ENCODE measurements at regions not wholly inside any gene's neighbourhood (a gene's known extent, or its start where the extent isn't known, plus 50 kb on each side); places are given as distances from the start of the nearest gene placed in this dataset.

DNA sequence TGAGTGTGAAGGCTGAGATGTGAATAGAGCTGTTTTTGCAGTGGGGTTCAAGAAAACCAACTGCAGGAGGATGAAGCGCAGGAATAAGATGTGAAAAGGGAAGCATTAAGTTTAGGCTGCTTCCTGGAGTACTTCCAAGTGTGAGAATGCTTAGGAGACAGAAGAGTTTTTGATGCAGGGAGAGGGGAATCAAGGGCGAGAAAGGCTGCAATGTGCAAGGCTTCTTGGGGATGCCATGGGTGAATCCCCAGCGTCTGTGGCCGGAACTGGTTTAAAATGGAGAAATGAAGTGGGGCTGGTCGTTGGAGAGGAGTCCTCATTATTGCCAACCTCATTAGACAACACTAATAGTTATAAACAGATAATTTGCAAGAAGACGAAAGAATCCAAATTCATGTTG lies 764.9 kb downstream of the LIG4 start:
- Histone ChIP-seq H3K4me1 (ENCODE audit: control insufficient read depth, insufficient read depth, low read depth, low read length) (peaks cover 15% of the 10 kb centered on the region), H3K27me3 (ENCODE audit: control insufficient read depth in 1 of 2, insufficient read depth in 1 of 2, low read length in 2 of 2) (no peaks in the 10 kb centered on the region), H2AK5ac (ENCODE audit: low read length, severe bottlenecking) (peak overlapping the region; percentile 89), H3K27ac (ENCODE audit: low read length, poor library complexity, severe bottlenecking) (peak overlapping the region; percentile 99), H3K9ac (ENCODE audit: low read length) (no peak overlapping the region), H3K4me2 (ENCODE audit: low read length, poor library complexity, severe bottlenecking) (peak overlapping the region; percentile 29), H3K4me3 (ENCODE audit: insufficient read depth in 1 of 2, low read depth in 1 of 2, low read length in 2 of 2) (no peak overlapping the region), H4K8ac (ENCODE audit: low read length) (peak overlapping the region; percentile 86), H3K18ac (ENCODE audit: low read depth in 1 of 2, low read length in 2 of 2) (peak overlapping the region; percentile 90 to 97), H3K36me3 (ENCODE audit: control insufficient read depth in 1 of 2, insufficient read depth in 2 of 2, low read depth in 1 of 2, low read length in 2 of 2) (no peaks in the 10 kb centered on the region), H3K4ac (ENCODE audit: low read depth in 1 of 2, low read length in 2 of 2) (peak overlapping the region; percentile 85 to 97), H3K9me3 (ENCODE audit: control insufficient read depth, low read length) (peaks cover 17% of the 10 kb centered on the region), H2BK15ac (ENCODE audit: low read depth, poor library complexity, severe bottlenecking) (no peak overlapping the region), H2BK12ac (ENCODE audit: low read length in 2 of 2) (peak overlapping the region; percentile 92 to 93), H3K14ac (ENCODE audit: low read length in 2 of 2) (peak overlapping the region in 1 of 2 experiments; percentile 13), H2BK120ac (ENCODE audit: low read depth, low read length) (peak overlapping the region; percentile 98), H3K23ac (ENCODE audit: low read length in 2 of 2) (no peak overlapping the region), H2BK5ac (ENCODE audit: low read depth, low read length, poor library complexity, severe bottlenecking) (peak overlapping the region; percentile 98), H4K91ac (ENCODE audit: low read length) (peak overlapping the region; percentile 93), H2AFZ (ENCODE audit: low read depth, low read length) (no peak overlapping the region), H3K79me1 (replicated peaks; ENCODE audit: low read length, poor library complexity, severe bottlenecking) (peaks cover 17% of the 10 kb centered on the region)
- 70% methylated on average over 2 of the region's 6 CpGs for WGBS
- DNase-seq: no peak

- peak overlapping the region; percentile 84 for H2BK5ac ChIP-seq (ENCODE audit: low read depth, low read length, poor library complexity, severe bottlenecking)
- no peak overlapping the region for H3K14ac ChIP-seq (ENCODE audit: low read length in 2 of 2)
- peaks cover 15% of the 10 kb centered on the region for H3K4me1 ChIP-seq (ENCODE audit: control insufficient read depth, insufficient read depth, low read depth, low read length)
- H3K27me3 ChIP-seq (ENCODE audit: control insufficient read depth in 1 of 2, insufficient read depth in 1 of 2, low read length in 2 of 2): no peaks in the 10 kb centered on the region
- no peak overlapping the region for H3K4me3 ChIP-seq (ENCODE audit: insufficient read depth in 1 of 2, low read depth in 1 of 2, low read length in 2 of 2)
- H2BK15ac ChIP-seq (ENCODE audit: low read depth, poor library complexity, severe bottlenecking): no peak overlapping the region
- H3K9me3 ChIP-seq (ENCODE audit: control insufficient read depth, low read length): peaks cover 5% of the 10 kb centered on the region
- H4K8ac ChIP-seq (ENCODE audit: low read length): peak overlapping the region; percentile 80
- peak overlapping the region; percentile 63 for H2AK5ac ChIP-seq (ENCODE audit: low read length, severe bottlenecking)
- H3K27ac ChIP-seq (ENCODE audit: low read length, poor library complexity, severe bottlenecking): peak overlapping the region; percentile 81
- no peak overlapping the region for H2BK120ac ChIP-seq (ENCODE audit: low read depth, low read length)
- H3K79me1 ChIP-seq (replicated peaks; ENCODE audit: low read length, poor library complexity, severe bottlenecking): peaks cover 2% of the 10 kb centered on the region
- no peak for DNase-seq
- H2AFZ ChIP-seq (ENCODE audit: low read depth, low read length): no peak overlapping the region
- peak overlapping the region; percentile 16 for H3K4me2 ChIP-seq (ENCODE audit: low read length, poor library complexity, severe bottlenecking)
- 92% methylated on average over 4 of the region's 4 CpGs for WGBS
- H3K18ac ChIP-seq (ENCODE audit: low read depth in 1 of 2, low read length in 2 of 2): peak overlapping the region; percentile 6 to 59
- H3K36me3 ChIP-seq (ENCODE audit: control insufficient read depth in 1 of 2, insufficient read depth in 2 of 2, low read depth in 1 of 2, low read length in 2 of 2): no peaks in the 10 kb centered on the region
- peak overlapping the region; percentile 78 for H4K91ac ChIP-seq (ENCODE audit: low read length)
- H2BK12ac ChIP-seq (ENCODE audit: low read length in 2 of 2): peak overlapping the region; percentile 79 to 88
- H3K4ac ChIP-seq (ENCODE audit: low read depth in 1 of 2, low read length in 2 of 2): no peak overlapping the region
- no peak overlapping the region for H3K9ac ChIP-seq (ENCODE audit: low read length)
- H3K23ac ChIP-seq (ENCODE audit: low read length in 2 of 2): no peak overlapping the region
Observed at GRCh38 chr13:107447591-107447990, 767.7 kb downstream of the LIG4 start.

DNA sequence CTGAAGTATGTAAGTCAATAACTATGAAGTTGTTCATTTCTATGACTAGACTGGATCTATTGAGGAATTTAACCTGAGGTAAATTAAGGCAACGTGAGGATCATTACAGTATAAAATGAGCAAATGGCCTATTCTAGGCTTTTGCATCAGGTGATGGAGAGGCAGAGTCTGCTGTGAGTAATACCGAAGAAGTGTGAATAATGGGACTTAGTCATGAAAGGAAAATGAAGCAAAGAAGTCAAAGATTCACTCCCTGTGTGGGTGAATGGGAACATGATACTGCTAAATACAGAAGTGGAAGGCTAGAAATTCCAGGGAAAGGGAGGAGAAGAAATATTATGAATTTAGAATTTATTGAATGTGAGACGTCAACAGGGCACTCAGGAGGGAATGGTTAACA lies 774.1 kb downstream of the LIG4 start:
- H3K18ac ChIP-seq (ENCODE audit: low read depth in 1 of 2, low read length in 2 of 2): no peak overlapping the region
- H3K4me3 ChIP-seq (ENCODE audit: insufficient read depth in 1 of 2, low read depth in 1 of 2, low read length in 2 of 2): no peak overlapping the region
- H3K14ac ChIP-seq (ENCODE audit: low read length in 2 of 2): no peak overlapping the region
- no peak overlapping the region for H3K4ac ChIP-seq (ENCODE audit: low read depth in 1 of 2, low read length in 2 of 2)
- H3K9ac ChIP-seq (ENCODE audit: low read length): no peak overlapping the region
- H2BK5ac ChIP-seq (ENCODE audit: low read depth, low read length, poor library complexity, severe bottlenecking): no peak overlapping the region
- H3K4me2 ChIP-seq (ENCODE audit: low read length, poor library complexity, severe bottlenecking): no peak overlapping the region
- 39% methylated on average over 3 of the region's 3 CpGs for WGBS
- no peak overlapping the region for H4K91ac ChIP-seq (ENCODE audit: low read length)
- H2BK12ac ChIP-seq (ENCODE audit: low read length in 2 of 2): no peak overlapping the region
- H3K36me3 ChIP-seq (ENCODE audit: control insufficient read depth in 1 of 2, insufficient read depth in 2 of 2, low read depth in 1 of 2, low read length in 2 of 2): no peaks in the 10 kb centered on the region
- peaks cover 11% of the 10 kb centered on the region for H3K79me1 ChIP-seq (replicated peaks; ENCODE audit: low read length, poor library complexity, severe bottlenecking)
- H3K4me1 ChIP-seq (ENCODE audit: control insufficient read depth, insufficient read depth, low read depth, low read length): peaks cover 3% of the 10 kb centered on the region
- H3K9me3 ChIP-seq (ENCODE audit: control insufficient read depth, low read length): peaks cover 3% of the 10 kb centered on the region
- no peak overlapping the region for H2BK15ac ChIP-seq (ENCODE audit: low read depth, poor library complexity, severe bottlenecking)
- H3K27ac ChIP-seq (ENCODE audit: low read length, poor library complexity, severe bottlenecking): peak overlapping the region; percentile 95
- H2BK120ac ChIP-seq (ENCODE audit: low read depth, low read length): no peak overlapping the region
- peak; percentile 83 for DNase-seq
- no peak overlapping the region for H3K23ac ChIP-seq (ENCODE audit: low read length in 2 of 2)
- no peaks in the 10 kb centered on the region for H3K27me3 ChIP-seq (ENCODE audit: control insufficient read depth in 1 of 2, insufficient read depth in 1 of 2, low read length in 2 of 2)
- H2AFZ ChIP-seq (ENCODE audit: low read depth, low read length): no peak overlapping the region
- no peak overlapping the region for H4K8ac ChIP-seq (ENCODE audit: low read length)
- H2AK5ac ChIP-seq (ENCODE audit: low read length, severe bottlenecking): no peak overlapping the region

- Histone ChIP-seq H3K9ac (ENCODE audit: low read length) (no peak overlapping the region), H2AK5ac (ENCODE audit: low read length, severe bottlenecking) (no peak overlapping the region), H3K4me2 (ENCODE audit: low read length, poor library complexity, severe bottlenecking) (no peak overlapping the region), H3K79me1 (replicated peaks; ENCODE audit: low read length, poor library complexity, severe bottlenecking) (peaks cover 22% of the 10 kb centered on the region), H2BK12ac (ENCODE audit: low read length in 2 of 2) (no peak overlapping the region), H3K4me3 (ENCODE audit: insufficient read depth in 1 of 2, low read depth in 1 of 2, low read length in 2 of 2) (no peak overlapping the region), H2BK120ac (ENCODE audit: low read depth, low read length) (no peak overlapping the region), H3K36me3 (ENCODE audit: control insufficient read depth in 1 of 2, insufficient read depth in 2 of 2, low read depth in 1 of 2, low read length in 2 of 2) (no peaks in the 10 kb centered on the region), H3K18ac (ENCODE audit: low read depth in 1 of 2, low read length in 2 of 2) (no peak overlapping the region), H2BK15ac (ENCODE audit: low read depth, poor library complexity, severe bottlenecking) (no peak overlapping the region), H2AFZ (ENCODE audit: low read depth, low read length) (no peak overlapping the region), H3K9me3 (ENCODE audit: control insufficient read depth, low read length) (peaks cover 3% of the 10 kb centered on the region), H3K4ac (ENCODE audit: low read depth in 1 of 2, low read length in 2 of 2) (no peak overlapping the region), H3K23ac (ENCODE audit: low read length in 2 of 2) (no peak overlapping the region), H4K91ac (ENCODE audit: low read length) (no peak overlapping the region), H3K27me3 (ENCODE audit: control insufficient read depth in 1 of 2, insufficient read depth in 1 of 2, low read length in 2 of 2) (no peaks in the 10 kb centered on the region), H4K8ac (ENCODE audit: low read length) (no peak overlapping the region), H3K4me1 (ENCODE audit: control insufficient read depth, insufficient read depth, low read depth, low read length) (peaks cover 2% of the 10 kb centered on the region), H3K14ac (ENCODE audit: low read length in 2 of 2) (no peak overlapping the region), H3K27ac (ENCODE audit: low read length, poor library complexity, severe bottlenecking) (no peak overlapping the region), H2BK5ac (ENCODE audit: low read depth, low read length, poor library complexity, severe bottlenecking) (no peak overlapping the region)
- no peak for DNase-seq
- no CpG with 5 or more reads among the region's 1 CpG for WGBS
Observed at GRCh38 chr13:107438251-107438650, 777.1 kb downstream of the LIG4 start.

Measured in mesenchymal stem cell (in vitro differentiated cells and primary cell).